LNCAP (cell line): ENCODE measurements at regions not wholly inside any gene's neighbourhood (a gene's known extent, or its start where the extent isn't known, plus 50 kb on each side); places are given as distances from the start of the nearest gene placed in this dataset.

Source experiments
- CTCF ChIP-seq: fragments of 450-650 bp; IDR thresholded peaks from 2 replicates; pipeline ENCODE4 v1.5.1; 2017; ENCODE audit warnings: mild to moderate bottlenecking

GRCh38 chr3:36248374-36248773 lies 131.9 kb upstream of the STAC start:
- no peak for TF ChIP-seq CTCF

DNA sequence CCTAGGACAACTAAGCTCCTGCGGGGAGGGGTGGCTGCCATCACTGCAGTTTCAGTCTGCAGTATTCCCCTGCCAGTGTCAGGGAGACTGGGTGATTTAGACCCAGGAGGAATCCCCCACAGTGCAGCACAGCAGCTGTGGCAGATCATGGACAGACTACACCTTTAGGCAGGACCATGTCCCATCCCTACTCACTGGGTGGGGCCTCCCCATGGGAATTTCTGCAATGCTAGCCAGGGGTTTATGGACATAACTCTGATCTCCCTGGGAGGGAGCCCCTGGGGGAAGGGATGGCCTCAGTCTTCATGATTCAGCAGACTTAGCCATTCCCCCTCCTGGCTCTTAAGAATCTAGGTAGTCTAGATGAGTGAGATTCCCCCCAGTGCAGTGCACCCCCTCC lies 130.1 kb upstream of the STAC start:
- no peak for TF ChIP-seq CTCF

DNA sequence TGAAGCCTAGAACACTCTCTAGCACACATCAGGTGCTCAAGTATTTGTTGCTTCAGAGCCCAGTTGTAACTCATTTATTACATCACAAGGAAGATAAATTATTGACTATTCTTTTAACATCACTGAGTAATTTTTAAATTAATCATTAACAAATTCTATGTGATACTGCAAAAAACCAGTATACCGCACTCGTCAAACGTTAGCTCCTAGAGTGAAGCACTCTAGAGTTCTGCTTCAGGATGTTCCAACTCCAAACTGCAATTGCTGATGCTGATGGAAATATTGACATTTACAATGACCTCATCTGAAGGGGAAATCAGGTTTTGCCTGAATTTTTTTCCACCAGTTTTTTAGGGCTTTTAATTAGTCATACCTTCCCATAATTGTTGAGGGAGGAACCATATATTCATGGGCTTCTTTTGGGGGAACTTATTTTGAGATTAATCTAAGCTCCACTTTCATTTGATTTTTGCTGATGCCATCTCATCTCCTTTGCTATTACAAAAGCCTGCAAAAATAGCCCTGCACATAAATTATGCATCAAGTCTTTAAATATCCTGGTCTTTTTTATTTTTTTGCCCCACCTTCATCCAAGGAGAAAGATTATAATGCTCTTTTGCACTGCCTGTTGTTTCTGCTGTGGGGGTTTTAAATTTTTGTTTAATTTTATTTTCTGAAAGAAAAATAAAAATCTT lies 123.0 kb upstream of the STAC start:
- TF ChIP-seq CTCF, result no peak

GRCh38 chr3:36258421-36258820 lies 121.9 kb upstream of the STAC start:
- TF ChIP-seq CTCF, result no peak

GRCh38 chr3:36259580-36259979 lies 120.7 kb upstream of the STAC start:
- TF ChIP-seq CTCF, result no peak

- TF ChIP-seq CTCF, result no peak
Observed at GRCh38 chr3:36269274-36269673, 111.0 kb upstream of the STAC start.

DNA sequence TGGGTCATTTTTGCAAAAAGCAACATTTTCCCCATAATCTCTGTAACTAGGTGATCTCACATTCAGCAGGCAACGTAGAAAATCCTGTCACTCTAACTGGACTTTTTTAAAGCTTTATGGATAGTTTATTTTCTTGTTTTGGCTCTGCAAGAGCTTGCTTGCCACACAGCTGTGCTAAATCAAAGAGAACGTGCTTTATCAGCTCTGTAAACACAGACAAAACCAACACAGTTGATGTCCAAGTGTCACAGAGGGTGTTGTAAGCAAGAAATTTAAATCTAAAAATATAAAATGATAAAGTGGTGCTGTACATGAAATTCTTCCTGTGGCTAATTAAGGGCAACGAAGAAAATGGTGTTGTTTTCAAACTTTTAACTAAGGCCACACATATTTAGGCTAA lies 97.5 kb upstream of the STAC start:
- no peak for TF ChIP-seq CTCF

DNA sequence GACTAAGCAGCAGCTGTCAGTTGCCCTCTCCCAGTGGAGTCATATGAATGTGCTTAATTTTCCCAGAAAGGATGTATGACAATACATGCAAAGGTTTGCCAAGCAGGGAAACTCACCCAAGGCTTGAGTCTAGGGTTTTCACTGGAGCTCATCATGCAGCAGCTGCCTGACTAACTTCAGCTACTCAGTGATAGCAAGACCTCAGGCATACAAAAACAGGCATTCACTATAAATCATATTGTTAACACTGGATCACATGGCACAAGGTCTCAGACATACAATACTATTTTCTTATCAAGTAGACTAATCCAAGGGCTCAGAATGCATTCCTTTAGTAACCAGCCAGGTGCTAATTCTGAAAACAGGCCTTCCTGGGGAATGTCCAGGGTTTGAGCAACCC lies 85.0 kb upstream of the STAC start:
- TF ChIP-seq CTCF, result no peak
